GM18519 (cell line): ENCODE measurements at regions not wholly inside any gene's neighbourhood (a gene's known extent, or its start where the extent isn't known, plus 50 kb on each side); places are given as distances from the start of the nearest gene placed in this dataset.
"Not testable (repeated sequence)": the region's sequence is repeated elsewhere in the genome, so short reads cannot be mapped to it uniquely, and the experiment has no call there.

Experiments
- ATAC-seq: cut with Tn5 transposase; IDR thresholded peaks from one replicate; pipeline ENCODE4 v1.9.1; 2021; ENCODE audit warnings: mild to moderate bottlenecking, moderate library complexity; ENCODE audit not compliant: unreplicated experiment, low FRiP score

DNA sequence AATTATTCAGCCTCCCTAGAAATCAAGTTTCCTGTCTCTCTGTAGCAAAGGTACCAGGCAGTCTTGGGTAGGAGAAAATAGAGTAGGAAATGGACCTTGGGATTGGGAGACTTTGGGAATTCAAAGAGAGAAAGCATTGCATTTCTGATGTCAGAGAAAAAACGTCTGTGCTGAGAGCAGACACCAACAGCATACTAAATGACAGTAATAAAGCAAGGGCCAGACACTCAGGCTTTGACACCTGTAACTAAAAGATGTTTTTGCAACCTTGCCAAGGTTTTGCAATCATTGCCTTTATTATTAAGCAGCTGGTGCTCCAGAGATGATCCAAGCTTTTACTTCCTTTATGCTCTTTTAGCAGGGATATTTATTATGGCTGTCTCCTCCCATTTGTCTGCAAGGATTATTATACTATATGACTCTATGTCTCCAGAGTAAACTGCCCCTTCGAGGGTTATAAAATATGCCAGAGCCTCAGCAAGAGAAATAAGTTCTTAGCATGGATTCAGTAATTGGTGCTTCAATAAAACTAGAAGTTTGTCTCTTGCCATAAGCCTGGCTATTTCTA lies 85.2 kb upstream of the GRAMD1B start:
- no peak for ATAC-seq

DNA sequence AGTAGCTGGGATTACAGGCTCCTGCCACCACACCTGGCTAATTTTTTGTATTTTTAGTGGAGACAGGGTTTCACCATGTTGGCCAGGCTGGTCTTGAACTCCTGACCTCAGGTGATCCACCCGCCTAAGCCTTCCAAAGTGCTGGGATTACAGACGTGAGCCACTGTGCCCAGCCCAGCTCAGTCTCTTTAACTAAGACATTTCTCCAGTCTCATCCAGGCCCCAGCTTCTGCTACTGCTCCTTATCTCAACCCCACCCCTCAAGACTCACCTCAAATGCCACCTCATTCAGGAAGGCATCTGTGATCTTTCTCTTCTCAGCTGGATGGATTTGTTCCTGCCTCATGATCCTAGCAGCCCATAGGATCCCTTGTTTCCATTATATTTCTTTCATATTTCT lies 85.9 kb upstream of the GRAMD1B start:
- ATAC-seq, result not testable (repeated sequence)

DNA sequence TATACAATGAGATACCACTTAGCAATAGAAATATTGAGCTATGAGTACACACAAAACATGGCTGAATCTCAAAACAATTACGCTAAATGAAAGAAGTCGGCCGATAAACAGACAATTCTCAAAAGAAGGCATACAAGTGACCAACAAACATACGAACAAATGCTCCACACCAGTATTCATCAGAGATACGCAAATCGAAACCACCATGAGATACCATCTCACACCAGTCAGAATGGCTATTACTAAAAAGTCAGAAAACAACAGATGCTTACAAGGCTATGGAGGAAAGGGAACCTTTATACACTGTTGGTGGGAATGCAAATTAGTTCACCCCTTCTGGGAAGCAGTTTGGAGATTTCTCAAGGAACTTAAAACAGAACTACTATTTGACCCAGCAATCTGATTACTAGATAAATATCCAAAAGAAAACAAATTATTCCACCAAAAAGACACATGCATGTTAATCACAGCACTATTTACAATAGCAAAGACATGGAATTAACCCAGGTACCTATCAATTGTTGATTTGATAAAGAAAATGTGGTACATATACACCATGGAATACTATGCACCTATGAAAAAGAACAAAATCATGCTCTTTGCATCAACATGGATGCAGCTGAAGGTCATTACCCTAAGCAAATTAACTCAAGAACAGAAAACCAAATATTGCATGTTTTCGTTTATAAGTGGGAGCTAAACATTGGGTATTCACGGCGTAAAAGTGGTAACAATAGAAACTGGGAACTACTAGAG lies 90.9 kb upstream of the GRAMD1B start:
- no peak for ATAC-seq

DNA sequence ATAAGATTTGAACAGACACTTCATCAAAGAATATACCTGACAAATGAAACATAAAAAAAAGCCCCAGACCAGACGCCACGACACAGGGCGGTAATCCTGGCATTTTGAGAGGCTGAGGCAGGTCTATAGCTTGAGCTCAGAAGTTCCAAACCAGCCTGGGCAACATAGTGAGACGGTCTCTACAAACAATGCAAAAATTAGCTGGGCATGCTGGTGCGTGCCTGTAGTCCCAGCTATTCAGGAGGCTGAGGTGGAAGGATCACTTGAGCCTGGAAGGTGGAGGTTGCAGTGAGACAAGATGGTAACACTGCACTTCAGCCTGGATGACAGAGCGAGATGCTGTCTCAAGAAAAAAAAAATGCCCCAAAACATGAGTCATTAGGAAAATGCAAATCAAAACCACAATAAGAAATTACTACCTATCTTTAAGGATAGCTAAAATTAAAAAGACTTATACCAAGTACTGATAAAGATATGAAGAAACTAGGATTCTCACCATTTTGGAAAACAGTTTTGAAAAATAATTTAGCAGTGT lies 91.7 kb upstream of the GRAMD1B start:
- ATAC-seq, result no peak

DNA sequence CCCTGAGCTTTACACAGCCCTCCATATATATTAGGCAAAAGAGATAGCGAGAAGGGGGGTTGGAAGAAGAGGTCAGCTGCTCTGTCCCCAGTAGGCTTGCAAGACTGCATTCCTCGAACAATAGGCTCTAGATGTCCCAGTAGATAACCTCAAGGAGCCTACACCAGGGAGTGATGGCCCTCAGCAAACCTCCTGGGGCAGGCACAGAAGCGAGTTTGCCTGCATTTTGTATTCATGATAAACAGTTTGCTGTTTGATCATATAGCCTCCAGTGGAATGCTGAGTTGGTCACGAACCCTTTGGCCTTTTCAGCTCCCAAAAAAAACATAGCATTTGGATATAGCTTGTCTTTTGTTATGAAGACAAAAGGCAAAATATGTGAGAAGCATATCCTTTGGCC lies 95.1 kb upstream of the GRAMD1B start:
- ATAC-seq, result no peak

DNA sequence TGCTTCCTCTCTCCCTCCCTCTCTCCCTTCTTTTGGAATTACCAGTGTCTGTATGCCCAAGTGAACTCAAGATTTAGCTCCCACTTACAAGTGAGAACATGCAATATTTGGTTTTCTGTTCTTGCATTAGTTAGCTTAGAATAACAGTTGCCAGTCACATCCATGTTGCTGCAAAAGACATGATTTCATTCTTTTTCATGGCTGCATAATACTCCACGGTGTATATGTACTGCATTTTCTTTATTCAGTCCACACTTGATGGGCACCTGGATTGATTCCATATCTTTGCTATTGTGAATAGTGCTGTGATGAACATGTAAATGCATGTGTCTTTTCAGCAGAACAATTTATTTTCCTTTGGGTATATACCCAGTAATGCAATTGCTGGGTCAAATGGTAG lies 97.5 kb upstream of the GRAMD1B start:
- ATAC-seq, result not testable (repeated sequence)

DNA sequence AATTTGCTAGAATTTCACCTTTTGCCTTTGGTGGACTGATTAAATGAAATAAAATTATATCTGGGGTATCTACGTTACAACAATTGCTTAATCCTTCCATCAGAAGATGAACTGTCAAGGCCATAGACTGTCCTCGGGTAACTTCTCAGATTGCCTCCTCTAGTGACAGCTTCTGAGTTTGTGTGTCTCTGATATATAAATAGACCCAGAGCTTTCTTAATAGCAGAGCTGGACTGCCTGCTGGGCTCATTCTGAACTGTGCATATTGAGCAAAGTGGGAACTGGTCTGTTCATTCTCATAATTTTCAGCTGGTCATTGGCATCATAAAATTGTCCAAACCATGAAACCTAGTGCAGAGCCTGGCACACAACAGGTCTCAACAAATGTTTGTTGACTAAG lies 99.1 kb upstream of the GRAMD1B start:
- ATAC-seq, result no peak

DNA sequence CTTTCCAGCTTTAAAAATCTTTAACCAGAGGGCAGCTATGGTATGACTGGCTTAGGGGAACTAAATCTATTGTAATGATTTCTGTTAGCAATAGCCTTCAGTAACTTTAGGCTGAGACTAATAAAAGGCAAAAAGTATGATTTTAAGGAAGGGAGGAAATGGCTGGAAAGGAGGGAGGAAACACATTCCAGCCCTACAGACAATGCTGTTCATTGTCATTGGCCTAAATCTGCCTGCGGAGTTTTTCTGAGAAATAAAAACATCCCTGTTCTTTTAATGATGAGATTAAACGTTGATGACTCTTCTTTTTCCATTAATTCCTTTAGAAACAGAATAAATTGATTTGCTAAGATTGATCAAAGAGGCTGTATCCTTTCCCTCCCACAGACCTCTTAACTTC lies 99.6 kb upstream of the GRAMD1B start:
- no peak for ATAC-seq

DNA sequence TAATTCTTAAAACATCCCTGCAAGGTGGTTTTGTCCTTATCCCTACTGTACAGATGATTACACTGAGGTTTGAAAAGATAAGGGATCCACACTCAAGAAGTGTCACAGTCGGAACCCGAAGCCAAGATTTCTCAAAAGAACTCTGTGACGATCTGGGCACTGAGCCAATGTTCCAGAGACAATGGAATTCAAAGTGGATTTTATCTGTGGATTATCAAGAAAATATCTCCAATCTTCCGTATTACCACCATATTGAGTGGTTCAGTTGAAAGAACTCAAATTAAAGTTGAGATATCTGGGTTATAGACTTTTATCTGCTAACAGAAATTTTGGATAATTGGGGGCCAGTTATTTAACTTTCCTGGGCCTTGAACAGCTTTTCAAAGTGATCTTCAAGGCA lies 100.0 kb upstream of the GRAMD1B start:
- no peak for ATAC-seq

DNA sequence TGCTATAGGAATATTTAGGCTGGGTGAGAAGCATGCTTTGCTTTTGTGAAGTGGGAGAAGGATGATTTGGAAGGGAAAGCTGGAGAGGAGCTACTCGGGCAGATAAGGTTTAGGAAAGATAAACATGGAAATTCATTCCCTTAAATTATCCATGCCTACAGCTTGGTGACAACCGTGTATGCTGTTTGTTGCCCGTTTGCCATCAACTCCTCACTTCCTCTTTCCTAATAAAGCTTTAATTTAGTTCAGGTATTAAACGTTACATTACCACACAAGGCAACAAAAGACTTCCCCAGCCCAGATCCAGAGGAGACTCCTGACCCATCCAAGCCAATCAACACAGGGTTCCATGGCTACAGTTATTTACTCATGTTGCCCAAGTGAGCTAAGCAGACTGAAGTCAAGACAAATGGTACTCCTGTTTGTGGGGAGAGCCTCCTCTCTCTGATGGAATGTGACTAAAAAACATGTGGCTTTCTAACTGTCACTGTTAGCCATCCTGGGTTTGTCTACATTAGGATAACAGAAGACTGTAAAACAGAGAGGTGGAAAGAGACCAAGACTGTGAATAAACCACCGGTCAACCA lies 101.7 kb upstream of the GRAMD1B start:
- no peak for ATAC-seq

DNA sequence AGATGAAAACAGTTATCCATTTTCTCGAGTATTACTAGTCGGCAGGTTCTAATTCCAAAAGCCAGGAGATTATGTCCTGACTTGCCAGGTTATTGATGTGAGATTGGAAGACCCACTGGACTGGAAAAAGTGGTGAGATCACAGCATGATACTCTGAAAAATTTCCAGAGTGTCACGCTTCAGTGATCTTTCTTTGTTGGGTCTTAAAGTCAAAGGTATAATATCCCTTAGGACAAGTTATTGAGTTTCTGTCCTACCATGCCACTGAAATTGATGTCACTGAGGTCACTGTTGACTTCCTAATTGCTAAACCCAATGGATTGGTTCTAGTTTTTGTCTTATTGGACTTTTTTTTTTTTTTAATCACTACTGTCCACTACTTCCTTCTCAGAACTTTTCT lies 104.5 kb upstream of the GRAMD1B start:
- ATAC-seq, result no peak

DNA sequence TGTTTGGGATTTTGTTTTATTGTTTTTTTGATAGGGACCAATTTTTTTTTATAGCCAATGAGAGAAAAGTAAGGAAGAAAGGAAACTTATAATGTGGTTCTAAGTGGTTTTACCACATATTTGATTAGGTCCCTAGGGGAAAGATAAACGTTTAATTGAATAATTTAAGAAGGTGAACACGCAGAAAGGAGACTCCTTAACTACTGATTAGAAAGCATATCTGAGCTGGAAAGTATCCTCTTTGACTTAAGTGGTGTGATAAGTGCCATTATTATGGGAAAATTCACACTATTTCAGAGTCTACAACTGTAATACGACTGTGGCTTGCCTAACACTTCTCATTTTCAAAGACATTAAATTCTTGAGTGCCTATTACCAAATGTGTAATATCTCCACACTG lies 106.5 kb upstream of the GRAMD1B start:
- no peak for ATAC-seq

DNA sequence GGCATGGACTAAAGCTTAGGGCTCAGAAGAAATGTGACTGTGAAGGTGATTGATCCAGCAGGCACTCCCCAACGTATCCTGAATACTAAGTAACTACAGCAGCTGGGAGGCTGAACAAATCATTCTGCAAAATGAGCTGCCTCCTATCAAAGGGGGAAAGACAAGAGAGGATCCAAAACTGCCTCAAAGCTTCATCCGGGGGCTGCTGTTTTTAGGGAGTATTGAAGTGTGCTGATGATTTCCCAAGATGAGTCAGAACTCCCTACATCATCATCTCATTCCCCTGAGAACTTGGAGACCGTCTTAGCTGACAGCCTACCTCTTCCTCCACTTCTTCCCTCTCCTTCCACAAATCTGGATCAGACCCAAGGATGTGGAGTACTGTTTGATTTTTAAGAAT lies 108.4 kb upstream of the GRAMD1B start:
- no peak for ATAC-seq

DNA sequence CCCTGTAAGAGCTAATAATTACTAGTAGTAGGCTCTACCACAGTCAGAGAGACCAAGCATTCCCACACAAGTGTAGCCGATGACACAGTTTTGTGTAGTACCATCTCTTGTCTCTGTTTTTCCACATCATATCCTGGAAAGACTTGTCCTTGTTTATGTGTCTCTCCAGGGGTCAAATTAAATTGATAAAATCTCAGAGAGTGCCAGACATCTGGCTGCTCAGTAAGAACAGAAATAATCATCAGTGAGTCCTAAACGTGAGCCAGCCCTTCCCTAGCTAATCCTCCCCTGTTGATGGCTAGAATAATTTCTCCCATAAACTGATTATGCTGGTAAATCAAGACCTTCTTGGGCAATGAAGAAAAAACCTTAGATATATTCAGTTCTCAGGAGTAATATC lies 111.4 kb upstream of the GRAMD1B start:
- ATAC-seq, result no peak

DNA sequence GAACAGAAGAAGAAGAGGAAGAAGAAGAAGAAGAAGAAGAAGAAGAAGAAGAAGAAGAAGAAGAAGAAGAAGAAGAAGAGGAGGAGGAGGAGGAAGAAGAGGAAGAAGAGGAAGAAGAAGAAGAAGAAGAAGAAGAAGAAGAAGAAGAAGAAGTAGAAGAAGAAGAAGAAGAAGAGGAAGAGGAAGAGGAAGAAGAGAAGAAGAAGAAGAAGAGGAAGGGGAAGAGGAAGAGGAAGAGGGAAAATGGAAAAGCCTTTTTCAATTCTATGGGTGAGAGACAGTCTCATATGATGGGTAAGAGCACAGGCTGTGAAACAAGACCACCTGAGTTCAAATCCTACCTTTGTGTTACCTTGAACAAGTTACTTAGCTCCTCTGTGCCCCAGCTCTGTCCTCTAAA lies 111.9 kb upstream of the GRAMD1B start:
- ATAC-seq, result not testable (repeated sequence)

DNA sequence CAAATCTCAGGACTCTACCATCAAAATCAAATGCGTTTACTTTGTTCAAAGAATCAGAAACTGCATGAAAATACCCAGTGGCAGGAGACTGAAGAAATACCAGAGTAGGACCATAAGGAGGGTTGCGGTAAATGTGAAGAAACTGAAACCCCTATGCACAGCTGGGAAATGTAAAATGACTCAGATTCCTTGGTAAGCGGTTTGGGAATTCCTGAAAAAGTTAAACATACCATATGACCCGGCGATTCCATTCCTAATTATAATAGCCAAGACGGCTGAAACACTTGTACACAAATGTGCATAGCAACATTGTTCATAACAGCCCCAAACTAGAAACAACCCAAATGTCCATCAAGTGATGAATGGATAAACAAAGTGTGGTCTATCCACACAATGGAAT lies 114.1 kb upstream of the GRAMD1B start:
- no peak for ATAC-seq

DNA sequence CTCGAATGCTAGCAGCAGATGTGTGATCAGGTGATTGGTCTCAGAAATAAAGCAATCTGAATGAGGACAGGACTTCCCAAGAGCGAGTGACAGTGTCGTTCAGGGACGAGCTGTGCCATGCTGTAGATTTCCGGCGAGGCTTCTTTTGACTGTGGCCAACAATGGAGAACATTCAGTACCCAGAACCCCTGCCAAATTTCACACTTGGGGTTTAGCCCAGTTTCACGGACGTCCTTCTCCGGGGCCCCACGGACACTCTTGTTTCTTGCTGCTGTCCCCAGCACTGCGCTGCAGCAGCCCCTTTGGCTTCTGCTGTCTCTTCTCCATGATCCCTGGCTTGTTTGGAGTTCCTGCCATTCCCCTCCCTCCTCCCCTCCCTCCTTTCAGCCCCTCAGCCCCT lies 115.1 kb upstream of the GRAMD1B start:
- ATAC-seq, result no peak

DNA sequence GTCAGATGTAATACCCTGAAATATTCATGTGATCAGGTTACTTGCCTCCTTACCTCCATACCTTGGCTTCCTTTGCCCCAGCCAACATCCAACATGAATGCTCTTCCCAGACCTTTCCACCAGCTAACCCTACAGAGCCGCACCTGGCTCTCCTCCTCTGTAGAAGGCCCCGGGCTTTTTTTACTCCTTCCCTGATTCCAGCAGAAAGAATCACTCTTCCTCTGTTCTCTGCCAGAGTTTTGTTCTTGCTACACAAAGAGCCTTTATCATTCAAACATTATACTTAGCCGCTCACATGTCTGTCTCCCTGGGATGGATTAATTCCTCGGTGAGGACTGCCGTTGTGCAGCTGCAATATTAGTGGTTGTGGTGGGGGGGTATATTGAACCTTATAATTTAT lies 116.8 kb upstream of the GRAMD1B start:
- no peak for ATAC-seq

DNA sequence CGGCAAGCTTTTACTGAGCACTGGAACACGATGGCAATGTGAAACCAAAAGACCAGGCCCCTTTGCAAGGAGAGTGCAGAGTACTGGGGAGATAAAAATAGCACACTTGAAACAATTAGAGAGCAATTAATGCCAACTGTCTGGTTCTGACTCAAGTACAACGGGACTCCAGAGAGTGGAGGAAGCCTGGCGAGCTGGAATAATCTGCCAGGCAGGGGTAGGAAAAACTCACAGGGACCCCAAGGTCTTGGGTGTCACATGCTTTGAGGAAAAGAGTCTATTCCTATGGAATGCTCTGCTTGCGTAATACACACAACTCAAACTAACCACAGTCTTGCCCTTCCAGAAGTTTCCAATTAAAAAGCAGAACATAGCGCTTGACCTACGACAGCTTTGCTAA lies 113.0 kb upstream of the CLMP start:
- ATAC-seq, result no peak

DNA sequence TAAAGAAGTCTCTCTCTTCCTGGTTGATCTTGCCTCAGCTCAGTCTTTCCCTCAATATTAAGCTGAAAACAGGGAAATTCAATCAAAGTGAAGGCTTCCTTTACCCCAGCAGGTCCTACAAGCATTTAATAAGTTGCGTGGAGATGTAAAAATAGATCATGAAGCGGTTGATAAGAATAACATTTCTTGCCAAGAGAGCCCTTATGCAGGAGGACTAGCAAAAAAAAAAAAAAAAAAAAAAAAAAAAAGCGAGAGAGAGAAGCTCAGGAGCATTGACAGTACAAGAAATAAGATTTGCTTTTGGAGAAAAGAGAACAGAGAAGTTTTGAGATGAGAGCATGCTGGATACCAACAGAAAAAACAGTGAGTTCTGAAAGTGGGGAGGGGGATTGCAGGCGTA lies 112.2 kb upstream of the CLMP start:
- no peak for ATAC-seq

DNA sequence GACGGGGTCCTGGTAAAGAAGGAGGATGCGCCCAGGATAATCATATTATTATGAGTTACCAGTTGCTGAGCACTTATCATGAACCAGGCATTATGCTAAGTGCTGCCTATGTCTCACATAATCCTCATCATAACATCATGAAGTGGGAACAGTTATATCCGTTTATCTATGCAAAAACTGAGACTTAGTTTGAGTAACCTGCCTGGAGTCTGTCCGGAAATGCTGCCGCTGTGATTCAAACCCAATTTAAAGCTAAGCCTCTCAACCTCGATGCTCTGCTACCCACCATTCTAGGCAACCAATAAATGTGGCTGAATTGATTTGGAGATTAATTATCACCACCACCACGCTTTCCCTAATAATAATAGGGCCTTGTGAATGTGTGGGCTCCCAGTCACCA lies 111.5 kb upstream of the CLMP start:
- ATAC-seq, result no peak
